AG08395 (cell line): ENCODE measurements at regions not wholly inside any gene's neighbourhood (a gene's known extent, or its start where the extent isn't known, plus 50 kb on each side); places are given as distances from the start of the nearest gene placed in this dataset.
A peak's percentile ranks its signal among the peaks of the same experiment; 100 is the strongest.

ENCODE experiments used
- DNase-seq: peaks from one replicate; pipeline ENCODE4 v3.0.0; 2012; ENCODE audit warnings: mixed read lengths, low spot score

DNA sequence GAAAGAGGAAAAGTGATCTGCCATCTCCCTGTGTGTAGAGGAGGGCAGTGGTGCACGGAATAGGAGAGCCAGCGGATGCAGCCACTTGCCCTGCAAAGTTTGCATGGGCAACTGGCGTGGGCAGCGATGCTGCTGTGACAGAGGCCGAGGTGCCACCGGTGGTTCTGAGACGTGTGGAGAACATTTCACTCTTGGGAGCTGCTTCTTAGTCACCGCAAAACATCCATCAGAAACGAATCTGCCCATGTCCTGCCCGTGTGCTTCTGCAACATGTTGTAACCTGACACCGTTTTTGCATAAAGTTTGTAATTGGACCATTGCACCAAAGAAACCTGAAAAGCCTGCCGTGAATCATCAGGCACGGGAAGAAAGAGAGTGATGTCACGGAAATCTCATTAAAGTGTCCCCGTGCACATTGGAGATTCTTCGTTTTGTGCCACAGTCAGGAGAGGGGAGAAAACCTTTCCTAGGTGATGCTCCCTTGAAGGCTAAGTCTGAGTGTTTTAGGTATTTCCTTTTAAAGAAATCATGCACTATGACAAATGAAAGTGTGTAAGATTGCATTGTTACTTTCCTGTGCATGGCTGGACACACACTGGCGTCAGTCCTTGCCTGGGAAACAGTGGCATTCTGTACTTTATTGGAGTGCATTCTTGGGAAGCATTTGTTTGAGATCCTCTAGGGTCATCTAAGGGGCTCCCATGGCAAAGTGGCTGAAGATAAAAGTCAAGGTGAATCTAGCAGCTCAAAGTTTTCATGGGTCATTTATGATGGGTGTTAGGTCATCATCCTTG, 302.6 kb downstream of the KLF6 start:
- peak; percentile 84 for DNase-seq

DNA sequence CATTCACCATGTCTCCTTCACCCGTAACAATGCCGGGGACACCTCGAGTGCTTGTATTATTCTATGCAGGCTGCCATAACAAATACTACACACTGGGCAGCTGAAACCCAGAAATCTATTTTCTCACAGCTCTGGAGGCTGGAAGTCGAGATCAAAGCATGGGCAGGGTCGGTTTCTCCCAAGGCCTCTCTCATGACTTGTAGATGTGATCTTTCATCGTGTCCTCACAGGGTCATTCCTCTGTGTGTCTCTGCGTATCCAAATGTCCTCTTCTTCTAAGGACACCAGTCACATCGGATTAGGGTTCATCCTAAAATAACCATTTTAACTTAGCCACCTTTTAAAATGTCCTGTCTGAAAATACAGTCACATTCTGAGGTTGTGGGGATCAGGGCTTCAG, 303.5 kb downstream of the KLF6 start:
- no peak for DNase-seq

DNA sequence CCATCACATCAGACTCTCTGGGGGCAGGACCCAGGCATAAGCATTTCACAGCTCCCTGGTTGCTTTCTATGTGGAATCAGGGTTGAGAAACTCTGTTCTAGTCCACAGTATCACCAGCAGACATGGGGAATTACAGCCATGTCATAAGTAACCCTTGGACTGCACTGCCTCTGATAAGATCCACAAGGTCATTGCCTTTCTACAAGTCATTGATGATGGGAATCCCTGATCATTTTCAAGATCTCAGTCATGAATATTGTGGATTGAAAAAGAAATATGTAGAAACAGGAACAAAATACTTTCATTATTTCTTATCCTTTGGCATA, 304.1 kb downstream of the KLF6 start:
- DNase-seq = no peak

DNA sequence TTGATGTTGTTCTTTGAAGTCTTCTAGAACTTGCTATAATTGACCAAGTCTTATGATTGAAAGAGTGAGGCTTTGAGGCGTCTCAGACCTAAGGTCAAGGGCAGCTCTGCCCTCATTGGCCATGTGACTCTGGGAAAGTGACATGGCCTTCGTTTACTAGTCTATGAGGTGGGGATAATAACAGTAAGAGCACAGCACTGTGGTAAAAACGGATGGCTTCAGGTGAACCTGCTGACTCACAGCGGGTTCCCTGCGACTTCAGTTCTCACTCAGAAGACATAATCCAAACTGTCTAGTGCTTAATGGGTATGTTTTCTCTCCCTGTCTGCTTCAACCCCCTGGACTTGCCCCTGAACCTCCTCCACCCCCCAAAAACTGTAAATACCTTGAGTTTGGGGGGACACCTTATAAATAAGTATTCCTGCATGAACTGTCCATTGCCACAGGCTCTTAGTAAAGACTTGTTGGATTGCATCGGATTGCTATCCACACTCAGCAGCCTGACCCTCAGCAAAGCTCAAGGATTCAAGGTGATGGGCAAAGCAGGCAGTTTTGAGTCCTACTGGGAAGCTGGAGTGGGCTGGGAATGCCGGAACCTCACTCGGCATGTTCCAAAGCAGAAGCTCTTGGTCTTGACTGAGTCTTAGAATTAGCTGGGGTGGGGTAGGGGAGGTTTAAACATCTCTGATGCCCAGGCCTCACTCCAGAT, 304.6 kb downstream of the KLF6 start:
- DNase-seq = no peak

DNA sequence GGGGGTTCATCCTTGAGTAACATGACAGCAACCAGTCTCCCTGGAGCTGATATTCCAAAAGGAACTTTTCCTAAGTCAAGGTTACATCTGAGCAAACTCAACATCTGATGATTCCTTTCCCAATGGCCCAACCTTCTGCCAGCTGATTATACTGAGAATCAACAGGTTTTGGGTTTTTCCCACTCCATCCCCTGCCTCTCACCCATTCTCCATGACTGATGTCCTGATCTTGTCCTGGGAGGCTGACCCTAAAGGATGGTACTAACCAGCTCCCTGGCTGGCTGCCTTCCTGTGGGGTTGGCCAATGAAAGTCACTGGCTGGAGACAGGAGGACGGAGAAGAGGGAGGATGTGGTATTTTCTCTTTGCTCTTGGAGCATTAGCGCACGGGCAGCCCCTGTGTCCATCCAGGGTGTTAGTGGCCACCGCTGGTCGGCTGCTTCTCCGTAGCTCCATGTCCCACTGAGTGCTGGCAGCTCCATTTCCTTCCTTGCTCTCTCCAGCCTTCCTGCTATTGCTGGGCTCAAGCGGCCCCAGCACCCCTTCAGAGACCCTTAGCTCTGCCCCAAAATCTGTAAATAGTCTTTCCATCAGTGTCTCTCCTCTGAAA, 306.2 kb upstream of the PITRM1 start:
- no peak for DNase-seq

DNA sequence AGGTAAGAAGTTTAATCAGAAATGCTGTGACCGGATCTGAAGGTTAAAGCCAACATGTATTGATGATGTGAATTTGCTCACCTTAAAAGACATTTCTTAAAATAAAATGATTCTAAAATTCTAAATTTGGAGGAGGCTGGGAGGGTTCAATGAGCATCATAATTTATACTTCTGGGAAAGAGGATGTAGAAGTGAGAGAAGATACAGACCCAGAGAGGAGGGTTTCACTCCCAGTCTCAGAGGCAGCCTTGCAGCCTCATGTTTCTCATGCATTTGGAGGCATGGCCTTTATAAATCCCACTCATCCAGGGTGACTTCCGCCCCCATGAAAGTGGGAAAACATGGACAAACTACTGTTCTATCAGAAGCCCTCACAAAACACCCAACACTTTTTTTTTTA, 305.6 kb upstream of the PITRM1 start:
- no peak for DNase-seq

DNA sequence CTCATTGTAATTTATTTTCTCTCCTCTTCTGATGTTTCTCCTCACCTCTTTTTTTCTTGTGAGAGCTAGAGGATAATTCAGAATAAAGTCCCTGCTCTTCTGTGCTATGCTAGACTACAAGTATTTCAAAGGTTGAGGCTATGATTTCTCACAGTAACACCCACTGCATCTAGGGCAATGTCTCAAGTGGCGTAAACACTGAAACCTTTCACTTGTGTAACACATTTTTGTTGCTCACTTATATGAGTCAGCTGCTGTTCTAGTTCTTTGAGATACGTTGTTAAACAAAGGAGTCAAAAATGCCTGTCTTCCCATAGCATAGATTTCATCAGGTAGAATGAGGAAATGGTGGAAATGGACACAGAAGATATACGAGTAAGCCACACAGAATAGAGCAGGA, 305.1 kb upstream of the PITRM1 start:
- DNase-seq = no peak

DNA sequence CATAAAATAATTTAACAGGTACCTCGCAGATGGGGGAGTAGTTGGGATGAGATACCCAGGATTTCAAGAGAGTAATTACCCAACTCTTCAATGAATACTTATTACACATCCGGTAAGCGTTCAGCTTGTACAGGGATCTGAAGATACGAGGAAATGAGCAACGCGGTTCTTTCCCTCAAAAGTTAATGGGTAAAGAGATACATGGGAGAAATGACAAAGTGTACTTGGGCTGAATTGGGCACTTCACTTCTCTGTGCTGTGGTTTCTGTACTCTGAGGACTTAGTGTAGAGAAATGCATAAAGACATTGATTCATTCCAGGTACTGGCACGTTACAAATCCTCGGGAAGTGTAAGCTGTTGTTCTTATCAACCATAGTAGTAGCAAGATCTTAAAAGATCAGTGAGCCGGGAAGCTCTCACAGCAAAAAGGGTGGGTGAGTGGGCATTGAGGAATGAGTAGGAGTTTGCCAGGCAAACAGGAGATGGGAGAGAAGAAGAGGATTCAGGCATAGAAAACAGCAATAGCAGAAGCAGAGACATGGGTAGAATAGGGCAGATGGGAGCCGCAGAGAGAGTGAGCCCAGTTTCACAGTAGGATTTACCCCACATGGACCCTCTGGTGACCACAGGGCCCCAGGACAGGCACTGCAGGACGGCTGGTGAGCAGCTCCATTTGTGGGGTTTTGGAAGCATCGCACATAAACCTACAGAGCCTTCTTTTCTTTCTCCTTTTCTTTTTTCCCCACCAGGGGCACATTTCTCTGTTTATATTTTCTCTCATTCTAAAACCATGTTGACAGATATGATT, 304.3 kb upstream of the PITRM1 start:
- no peak for DNase-seq

DNA sequence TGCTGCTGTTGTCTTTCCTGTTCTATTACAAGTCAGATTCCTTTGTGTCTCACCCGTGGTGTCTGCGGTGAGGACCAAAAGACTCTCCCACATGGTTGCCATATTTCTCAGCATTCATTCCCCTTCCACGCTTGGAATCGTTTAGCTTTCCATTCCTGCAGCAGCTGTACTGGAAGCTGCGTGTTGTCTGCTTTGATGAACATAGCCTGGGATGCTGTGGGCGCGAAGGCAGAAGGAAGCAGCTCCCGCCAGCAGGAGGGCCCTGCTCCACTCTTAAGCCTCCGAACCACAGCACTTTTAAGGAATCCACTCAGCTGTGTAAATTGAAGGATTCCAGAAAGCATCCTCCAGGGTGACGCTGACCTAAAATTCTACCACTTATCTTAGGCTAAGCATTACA, 303.6 kb upstream of the PITRM1 start:
- peak; percentile 56 for DNase-seq

DNA sequence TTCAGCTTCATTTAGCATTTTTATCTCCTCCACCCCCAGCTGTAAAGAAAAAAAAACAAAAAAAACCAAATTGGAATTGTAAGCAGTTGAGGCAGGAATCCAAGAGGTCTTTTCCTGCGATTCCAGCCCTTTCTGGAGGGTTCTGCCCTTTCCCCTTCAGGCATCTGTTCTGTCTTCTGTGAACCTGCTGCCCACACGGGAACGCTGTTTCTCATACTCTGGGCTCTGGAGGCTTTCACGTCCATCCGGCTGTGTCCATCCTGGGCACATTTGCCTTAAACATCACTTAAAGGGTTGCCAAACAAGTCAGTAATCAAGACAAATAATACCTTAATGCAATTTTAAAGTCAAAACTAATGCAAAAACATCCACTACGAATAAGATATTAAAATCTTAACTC, 302.8 kb upstream of the PITRM1 start:
- no peak for DNase-seq

DNA sequence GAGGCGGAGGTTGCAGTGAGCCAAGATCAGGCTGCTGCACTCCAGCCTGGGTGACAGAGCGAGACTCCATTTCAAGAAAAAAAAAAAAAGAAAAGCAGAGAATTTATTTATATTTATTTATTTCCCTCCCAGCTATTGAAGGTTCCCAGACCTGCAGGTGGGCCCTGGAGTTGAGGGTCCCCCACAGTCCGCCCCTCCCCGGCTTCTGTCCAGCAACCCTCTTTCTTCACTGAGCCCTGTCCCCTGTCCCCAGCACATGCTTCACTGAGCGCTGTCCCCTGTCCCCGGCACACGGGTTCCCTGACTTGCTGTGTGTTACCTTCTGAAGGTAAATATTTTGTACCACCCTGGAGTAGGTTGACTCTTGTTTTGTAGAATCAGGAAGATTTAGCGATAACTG, 301.7 kb upstream of the PITRM1 start:
- DNase-seq = no peak

DNA sequence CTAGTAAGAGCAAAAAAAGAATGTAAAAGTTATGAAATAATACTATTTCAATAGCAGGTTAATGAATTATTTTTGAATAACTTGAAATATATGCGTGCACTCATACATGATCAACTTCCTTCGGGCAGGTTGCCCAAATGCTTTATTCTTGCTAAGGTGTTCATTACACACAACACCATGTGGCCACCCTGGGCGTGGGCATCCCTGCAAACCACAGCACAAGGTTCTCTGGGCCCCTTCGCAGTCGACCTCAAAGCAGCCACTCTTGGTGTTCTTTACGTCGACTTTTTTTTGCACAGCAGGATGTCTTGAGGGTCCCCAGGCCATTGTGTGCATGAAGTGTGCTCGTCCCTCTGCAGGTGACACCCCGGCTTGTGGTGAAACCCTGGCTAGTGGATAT, 300.7 kb upstream of the PITRM1 start:
- no peak for DNase-seq

DNA sequence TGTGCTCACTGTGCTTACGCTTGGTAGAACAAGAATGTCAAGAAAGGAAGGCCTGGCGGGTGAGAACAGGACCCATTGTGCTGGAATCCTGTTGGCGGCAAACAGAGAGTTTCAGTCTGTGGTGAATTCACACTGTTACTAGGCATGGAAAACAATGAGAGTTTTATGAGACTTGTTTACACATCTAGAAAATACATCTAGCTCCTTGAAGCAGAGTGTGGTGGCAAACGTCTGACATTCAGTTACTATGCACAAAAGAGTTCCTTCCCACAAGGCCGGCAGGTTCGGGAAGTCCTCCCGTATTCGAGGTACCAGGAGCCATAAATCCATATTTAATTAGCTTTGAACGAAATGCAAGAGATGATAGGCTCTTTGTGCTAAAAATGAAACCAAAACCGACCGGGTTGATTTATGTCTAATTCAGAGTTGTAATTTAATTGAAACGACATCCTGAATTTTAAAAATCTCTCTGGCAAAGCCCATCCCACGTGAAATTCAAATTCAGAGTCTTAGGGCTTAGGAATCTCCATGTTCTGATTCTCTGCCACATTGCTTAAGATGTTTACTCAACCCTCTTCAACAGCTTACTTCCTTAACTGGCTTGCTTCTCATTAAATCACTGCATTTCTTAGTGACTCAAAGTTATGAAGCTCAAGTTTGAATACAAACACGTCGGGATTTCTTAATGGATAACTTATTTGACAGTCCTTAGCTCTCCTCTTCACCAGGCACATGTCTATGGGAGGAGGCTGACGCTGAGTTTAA, 299.9 kb upstream of the PITRM1 start:
- DNase-seq = peak; percentile 56

DNA sequence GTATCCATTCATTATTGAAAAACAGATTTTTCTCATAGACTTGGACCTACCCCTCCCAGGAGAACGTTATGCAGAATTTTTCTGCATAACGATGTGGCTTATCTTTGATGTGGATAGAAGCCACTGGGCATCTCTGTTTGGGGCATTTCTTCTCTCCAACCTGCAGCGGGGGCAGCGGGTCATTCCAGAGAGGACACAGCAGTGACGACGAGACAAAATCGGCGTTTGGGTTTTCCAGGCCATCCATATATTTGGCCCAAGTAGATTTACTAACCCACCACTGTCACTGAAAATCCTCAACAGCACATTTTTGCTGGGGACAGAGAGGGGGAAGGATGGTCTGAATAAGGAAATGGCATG, 299.3 kb upstream of the PITRM1 start:
- no peak for DNase-seq

DNA sequence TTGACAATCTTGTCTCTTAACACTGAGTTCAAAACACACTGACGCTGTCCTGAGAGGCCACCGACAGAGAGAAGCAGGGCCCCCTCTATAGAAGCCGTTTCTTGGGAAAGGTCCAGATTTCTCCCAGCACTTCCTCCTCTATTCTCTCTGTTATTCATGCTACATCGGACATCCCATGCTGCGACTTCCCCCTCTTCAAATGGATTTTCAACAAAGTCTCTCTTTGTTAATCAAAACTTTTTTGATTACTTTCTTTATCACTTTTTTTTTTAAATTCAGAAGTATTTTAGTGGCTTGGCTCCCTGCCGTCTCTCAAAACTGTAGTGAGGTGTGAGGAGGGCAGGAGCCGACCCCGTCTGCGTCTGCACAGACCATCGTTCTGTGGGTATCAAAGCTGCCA, 298.9 kb upstream of the PITRM1 start:
- DNase-seq = no peak

DNA sequence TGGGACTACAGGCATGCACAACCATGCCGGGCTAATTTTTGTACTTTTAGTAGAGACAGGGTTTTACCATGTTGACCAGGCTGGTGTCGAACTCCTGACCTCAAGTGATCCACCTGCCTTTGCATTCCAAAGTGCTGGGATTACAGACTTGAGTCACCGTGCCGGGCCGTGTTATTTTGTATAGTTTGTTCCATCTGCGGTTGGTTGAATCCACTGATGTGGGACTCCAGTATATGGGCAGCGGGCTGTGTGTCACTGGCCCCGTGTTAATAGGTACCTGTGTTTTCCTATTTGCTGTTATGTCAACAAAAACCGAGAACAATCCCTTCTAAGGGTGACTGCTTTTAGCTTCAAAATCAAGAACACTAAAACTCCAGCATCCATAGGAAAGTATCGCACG, 297.6 kb upstream of the PITRM1 start:
- DNase-seq = no peak

DNA sequence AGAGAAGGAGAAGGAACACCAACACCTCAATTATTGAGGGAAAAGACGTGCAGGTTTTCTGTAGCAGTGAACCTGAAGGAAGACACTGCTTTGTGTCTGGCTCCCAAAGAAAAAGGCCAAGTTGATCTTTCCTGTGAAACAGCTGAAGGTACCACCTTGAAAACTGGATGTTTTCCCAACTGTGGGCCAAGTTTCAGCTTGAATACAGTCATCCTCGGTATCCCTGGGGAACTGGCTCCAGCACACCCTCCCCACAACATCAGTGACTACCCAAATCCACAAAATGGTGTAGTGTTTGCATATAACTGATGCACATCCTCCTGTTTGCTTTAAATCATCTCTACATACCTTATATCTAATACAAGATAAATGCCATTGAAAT, 297.0 kb upstream of the PITRM1 start:
- no peak for DNase-seq

DNA sequence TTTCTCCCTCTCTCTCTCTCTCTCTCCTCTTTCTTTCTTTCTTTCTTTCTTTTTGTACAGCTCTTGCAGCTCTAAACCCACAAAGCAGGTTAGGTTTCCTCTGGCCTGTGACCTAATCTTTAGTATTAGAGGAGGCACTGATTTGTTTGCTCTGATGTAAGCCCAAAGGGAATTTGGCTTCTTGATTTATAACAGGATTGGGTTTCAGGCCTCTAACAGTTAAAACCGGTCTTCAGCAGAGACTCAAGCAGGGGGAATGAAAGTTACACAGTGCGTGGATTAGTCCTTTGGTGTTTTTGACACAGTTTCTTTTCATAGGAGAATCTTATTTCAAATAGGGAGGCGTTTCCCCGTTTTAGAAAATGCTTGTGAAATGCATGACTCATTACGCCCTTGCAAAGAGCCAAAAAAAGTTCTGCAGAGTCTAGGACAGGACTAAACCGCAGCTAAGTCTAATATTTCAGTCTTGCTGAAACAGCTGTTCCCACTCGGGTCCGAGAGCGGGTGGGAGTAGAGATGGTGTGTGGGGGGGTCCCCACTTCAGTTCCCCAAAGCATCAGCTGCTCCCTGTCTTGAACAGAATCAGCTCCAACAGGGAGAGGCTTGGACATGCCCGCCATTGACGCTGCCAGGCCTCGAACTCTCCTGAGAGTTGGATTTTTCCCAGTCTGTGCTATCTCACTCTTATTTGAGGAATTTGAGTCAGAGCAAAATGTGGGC, 296.5 kb upstream of the PITRM1 start:
- DNase-seq = peak; percentile 79

DNA sequence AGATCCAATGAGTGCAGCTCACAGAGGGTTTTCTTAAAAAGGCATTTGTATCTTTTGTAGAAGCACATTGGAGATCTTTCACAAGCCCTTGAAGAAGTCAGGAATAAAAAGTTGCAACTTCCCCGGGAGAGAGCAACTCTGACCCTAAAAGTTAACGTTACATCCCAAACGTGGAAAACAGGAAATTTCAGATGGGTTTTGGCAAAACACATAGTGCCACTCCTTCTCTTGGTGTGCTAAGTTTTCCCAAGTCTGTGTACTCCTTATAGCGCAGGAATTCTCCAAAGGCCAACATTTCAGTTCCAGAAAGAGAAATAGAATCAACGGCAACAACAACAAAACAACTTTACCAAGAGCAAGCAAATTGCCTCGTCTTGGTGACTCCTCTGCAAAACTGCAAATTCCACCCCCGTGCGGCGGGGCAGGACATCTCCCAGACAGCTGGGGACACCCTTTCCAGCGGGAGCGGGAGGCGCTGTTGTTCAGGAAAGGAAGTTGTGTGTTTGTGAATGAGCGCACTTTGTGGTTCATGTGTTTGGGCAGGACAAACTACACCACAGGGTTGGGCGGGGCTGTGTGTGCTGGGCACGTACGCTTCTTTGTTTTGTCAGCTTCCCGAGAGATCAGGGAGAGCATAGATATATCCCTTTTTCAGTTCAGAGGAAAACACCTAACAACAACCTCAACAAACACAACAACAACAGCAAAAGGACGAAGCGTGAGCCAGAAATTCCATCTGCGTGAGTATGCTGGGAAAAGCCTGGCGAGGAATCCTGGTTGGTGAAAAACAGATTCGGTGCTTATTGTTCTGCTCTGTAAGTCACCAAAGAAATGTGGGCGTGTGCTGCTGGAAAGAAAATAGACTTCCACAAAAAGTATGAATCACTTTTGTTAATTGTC, 294.7 kb upstream of the PITRM1 start:
- DNase-seq = peak; percentile 79

DNA sequence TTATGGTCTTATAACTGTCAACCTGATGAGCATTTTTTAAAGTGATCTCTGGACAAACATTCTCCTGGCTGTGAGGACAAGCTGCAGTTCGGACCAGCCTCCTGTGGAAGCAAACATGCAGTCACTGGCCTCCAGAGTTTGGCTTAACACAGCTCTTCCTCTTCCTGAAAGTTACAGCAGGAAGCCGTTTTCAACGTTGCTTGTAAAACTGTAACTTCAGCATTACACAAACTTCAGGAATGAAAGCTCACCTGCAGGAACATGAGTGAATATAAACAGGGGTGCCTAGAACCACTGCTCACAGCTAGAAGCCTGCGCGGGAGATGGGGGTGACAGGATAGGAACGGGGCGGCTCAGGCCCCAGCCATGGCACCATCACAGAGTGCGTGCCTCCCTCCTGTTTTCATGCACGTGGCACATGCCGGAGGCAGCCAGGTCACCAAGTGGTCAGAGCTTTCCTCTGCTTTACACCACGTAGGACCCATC, 292.9 kb upstream of the PITRM1 start:
- DNase-seq = no peak
